ENCODE measurements at regions not wholly inside any gene's neighbourhood (a gene's known extent, or its start where the extent isn't known, plus 50 kb on each side); places are given as distances from the start of the nearest gene placed in this dataset.

DNA sequence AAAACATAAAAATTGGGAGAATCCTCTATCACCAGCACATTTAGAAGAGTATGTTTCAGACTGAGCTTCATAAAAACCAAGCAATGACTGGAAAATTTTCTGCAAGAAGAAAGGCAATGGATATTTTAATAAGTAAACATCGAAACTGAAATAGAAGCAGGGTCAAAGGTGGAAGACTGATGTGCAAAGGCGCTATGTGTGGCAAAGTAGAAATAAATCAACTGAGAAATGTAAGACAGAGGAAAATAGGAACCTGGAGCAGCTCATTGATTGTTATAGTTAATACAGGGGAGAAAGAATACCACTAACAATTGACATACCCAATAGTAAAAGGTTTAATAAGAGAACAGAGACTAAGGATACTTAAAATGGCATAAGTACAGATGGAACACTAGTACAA, 818.4 kb downstream of the SOCS6 start:
- TF ChIP-seq PAX5 (IDR thresholded peaks at IDR 0.05; ENCODE audit: insufficient read depth, low read length, severe bottlenecking) (no peak), POLR2A (IDR thresholded peaks at IDR 0.05; ENCODE audit: low read depth, low read length) (no peak)

All from GM12891 (cell line).